H1 (cell line): ENCODE measurements at regions not wholly inside any gene's neighbourhood (a gene's known extent, or its start where the extent isn't known, plus 50 kb on each side); places are given as distances from the start of the nearest gene placed in this dataset.

Source experiments
- CREB1 ChIP-seq: IDR thresholded peaks from 2 replicates; pipeline ENCODE4 v1.6.1; 2012; ENCODE audit warnings: inconsistent platforms
- NRF1 ChIP-seq: IDR thresholded peaks from 2 replicates; pipeline ENCODE4 v1.6.1; 2011; ENCODE audit warnings: mild to moderate bottlenecking, low read depth, low read length, improper control_type of control experiment
- PHF8 ChIP-seq: fragments of 200-600 bp; sonication (generic); conservative IDR thresholded peaks from 2 replicates; pipeline ENCODE4 v1.7.1; 2012; ENCODE audit warnings: low read depth, mild to moderate bottlenecking, inconsistent platforms, low read length, moderate library complexity
- SAP30 ChIP-seq: fragments of 300-600 bp; sonication (generic); IDR thresholded peaks from 2 replicates; pipeline ENCODE4 v1.7.1; 2012; ENCODE audit warnings: low read length, moderate library complexity, mild to moderate bottlenecking, inconsistent platforms; ENCODE audit not compliant: insufficient read depth, insufficient replicate concordance
- SIX5 ChIP-seq: IDR thresholded peaks from 2 replicates; pipeline ENCODE4 v1.6.1; 2011; ENCODE audit warnings: mild to moderate bottlenecking, low read depth, low read length
- TBP ChIP-seq: IDR thresholded peaks from 2 replicates; pipeline ENCODE4 v1.6.1; 2011; ENCODE audit warnings: low read depth, low read length, improper control_type of control experiment

DNA sequence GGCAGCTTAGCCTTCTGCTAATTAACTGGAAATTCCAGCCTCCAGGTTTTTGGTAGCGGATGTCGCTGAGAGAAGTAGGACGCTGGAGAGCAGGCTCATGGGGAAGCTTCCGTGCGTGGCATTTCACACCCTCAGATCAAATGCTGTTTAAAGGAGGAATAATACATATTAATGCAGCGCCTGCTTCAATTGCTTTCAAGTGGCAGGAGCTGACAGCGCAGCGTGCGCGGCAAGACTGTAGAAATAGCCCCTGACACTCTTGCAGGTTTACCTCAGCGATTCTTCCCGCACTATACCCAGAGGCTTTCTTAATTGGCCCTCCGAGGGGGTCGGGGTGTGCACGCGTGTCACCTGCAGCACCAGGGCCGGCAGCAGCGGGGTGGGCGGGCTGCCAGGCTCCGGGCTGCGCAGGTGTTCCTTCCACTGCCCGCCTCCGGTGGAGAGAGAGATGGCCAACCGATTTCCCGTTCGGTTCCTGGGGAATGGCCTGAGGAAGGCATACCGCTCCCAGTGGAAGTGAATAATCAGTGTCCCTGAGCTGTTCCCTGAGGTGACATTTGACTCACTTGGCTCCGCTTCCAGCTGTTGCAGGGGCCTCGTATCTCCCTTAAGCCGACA is 427.9 kb downstream of the KCTD16 start (continued):
- TF ChIP-seq SIX5 = no peak
- no peak for TF ChIP-seq PHF8
- no peak for TF ChIP-seq CREB1
- TF ChIP-seq SAP30 = no peak
- no peak for TF ChIP-seq TBP
- no peak for TF ChIP-seq NRF1
